Neural cell (in vitro differentiated cells): ENCODE measurements at regions not wholly inside any gene's neighbourhood (a gene's known extent, or its start where the extent isn't known, plus 50 kb on each side); places are given as distances from the start of the nearest gene placed in this dataset.

ENCODE experiments used
- EP300 ChIP-seq: fragments of 450-650 bp; conservative IDR thresholded peaks from 2 replicates; pipeline ENCODE4 v1.6.1; 2014; ENCODE audit warnings: antibody characterized with exemption, mild to moderate bottlenecking, moderate library complexity; ENCODE audit not compliant: poor library complexity, severe bottlenecking
- EZH2 ChIP-seq: fragments of 200-600, 300-800 bp; shearing (Covaris generic), sonication (generic); IDR thresholded peaks from 2 replicates; pipeline ENCODE4 v1.6.1; 2014; ENCODE audit warnings: antibody characterized with exemption, low read length, borderline replicate concordance, mild to moderate bottlenecking; ENCODE audit not compliant: insufficient read depth, poor library complexity, severe bottlenecking
- MXI1 ChIP-seq: fragments of 450-650 bp; conservative IDR thresholded peaks from 2 replicates; pipeline ENCODE4 v1.6.1; 2014; ENCODE audit warnings: antibody characterized with exemption, mild to moderate bottlenecking; ENCODE audit not compliant: poor library complexity, severe bottlenecking
- POLR2AphosphoS5 ChIP-seq: IDR thresholded peaks from 2 replicates; pipeline ENCODE4 v1.6.1; 2012
- TAF1 ChIP-seq: IDR thresholded peaks from 2 replicates; pipeline ENCODE4 v1.6.1; 2012; ENCODE audit warnings: low read depth
- TF ChIP-seq, protein P1 (sequence below): fragments of 450-650 bp; IDR thresholded peaks from 2 replicates; pipeline ENCODE4 v1.5.1; 2014; ENCODE audit warnings: antibody characterized with exemption, mild to moderate bottlenecking, moderate library complexity; ENCODE audit not compliant: poor library complexity, severe bottlenecking
- TF ChIP-seq, protein P2 (sequence below): IDR thresholded peaks from 2 replicates; pipeline ENCODE4 v1.6.1; 2012; ENCODE audit warnings: borderline replicate concordance

DNA sequence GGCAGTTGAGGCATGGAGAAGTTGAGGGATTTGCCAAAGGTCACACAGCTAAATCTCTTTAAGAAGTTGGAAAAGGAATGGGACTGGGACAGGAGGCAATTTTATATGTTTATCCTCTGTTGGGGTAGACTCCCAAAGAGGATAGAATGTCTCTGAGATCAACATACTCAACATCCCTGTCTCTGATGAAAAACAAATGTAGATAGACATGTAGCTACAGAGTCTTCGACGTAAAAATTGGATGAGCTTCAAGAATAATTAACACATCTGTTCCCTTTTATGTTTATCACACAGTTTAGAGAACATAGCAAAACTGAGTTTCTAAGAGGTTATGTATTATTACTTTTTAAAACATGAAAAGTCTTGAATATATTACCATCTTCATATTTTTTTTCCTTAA is 204.6 kb upstream of the CD180 start:
- TF ChIP-seq EP300 = no peak
- no peak for TF ChIP-seq TAF1
- TF ChIP-seq, protein P1, sequence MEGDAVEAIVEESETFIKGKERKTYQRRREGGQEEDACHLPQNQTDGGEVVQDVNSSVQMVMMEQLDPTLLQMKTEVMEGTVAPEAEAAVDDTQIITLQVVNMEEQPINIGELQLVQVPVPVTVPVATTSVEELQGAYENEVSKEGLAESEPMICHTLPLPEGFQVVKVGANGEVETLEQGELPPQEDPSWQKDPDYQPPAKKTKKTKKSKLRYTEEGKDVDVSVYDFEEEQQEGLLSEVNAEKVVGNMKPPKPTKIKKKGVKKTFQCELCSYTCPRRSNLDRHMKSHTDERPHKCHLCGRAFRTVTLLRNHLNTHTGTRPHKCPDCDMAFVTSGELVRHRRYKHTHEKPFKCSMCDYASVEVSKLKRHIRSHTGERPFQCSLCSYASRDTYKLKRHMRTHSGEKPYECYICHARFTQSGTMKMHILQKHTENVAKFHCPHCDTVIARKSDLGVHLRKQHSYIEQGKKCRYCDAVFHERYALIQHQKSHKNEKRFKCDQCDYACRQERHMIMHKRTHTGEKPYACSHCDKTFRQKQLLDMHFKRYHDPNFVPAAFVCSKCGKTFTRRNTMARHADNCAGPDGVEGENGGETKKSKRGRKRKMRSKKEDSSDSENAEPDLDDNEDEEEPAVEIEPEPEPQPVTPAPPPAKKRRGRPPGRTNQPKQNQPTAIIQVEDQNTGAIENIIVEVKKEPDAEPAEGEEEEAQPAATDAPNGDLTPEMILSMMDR = no peak
- no peak for TF ChIP-seq EZH2
- TF ChIP-seq POLR2AphosphoS5 = no peak
- TF ChIP-seq, protein P2, sequence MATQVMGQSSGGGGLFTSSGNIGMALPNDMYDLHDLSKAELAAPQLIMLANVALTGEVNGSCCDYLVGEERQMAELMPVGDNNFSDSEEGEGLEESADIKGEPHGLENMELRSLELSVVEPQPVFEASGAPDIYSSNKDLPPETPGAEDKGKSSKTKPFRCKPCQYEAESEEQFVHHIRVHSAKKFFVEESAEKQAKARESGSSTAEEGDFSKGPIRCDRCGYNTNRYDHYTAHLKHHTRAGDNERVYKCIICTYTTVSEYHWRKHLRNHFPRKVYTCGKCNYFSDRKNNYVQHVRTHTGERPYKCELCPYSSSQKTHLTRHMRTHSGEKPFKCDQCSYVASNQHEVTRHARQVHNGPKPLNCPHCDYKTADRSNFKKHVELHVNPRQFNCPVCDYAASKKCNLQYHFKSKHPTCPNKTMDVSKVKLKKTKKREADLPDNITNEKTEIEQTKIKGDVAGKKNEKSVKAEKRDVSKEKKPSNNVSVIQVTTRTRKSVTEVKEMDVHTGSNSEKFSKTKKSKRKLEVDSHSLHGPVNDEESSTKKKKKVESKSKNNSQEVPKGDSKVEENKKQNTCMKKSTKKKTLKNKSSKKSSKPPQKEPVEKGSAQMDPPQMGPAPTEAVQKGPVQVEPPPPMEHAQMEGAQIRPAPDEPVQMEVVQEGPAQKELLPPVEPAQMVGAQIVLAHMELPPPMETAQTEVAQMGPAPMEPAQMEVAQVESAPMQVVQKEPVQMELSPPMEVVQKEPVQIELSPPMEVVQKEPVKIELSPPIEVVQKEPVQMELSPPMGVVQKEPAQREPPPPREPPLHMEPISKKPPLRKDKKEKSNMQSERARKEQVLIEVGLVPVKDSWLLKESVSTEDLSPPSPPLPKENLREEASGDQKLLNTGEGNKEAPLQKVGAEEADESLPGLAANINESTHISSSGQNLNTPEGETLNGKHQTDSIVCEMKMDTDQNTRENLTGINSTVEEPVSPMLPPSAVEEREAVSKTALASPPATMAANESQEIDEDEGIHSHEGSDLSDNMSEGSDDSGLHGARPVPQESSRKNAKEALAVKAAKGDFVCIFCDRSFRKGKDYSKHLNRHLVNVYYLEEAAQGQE = no peak
- no peak for TF ChIP-seq MXI1
